Prostate gland (tissue), 2 donors: ENCODE measurements at regions not wholly inside any gene's neighbourhood (a gene's known extent, or its start where the extent isn't known, plus 50 kb on each side); places are given as distances from the start of the nearest gene placed in this dataset.

Experiments used
- DNase-seq: peaks from one replicate; pipeline ENCODE4 v3.0.0-alpha.2; 2019; ENCODE audit warnings: low spot score
- H3K27ac ChIP-seq, 2 donors: fragments of 200-600 bp; sonication (generic); 2 replicates each; pipeline ENCODE4 v1.5.1; 2017 to 2019
- H3K27me3 ChIP-seq: fragments of 200-600 bp; sonication (generic); replicated peaks from 2 replicates; pipeline ENCODE4 v1.5.1; 2019; ENCODE audit not compliant: insufficient read depth
- H3K36me3 ChIP-seq, 2 donors: fragments of 200-600 bp; sonication (generic); 1 replicate in 1 of 2; 2 replicates in 1 of 2; pipeline versions ENCODE4 v1.5.1 to v1.8.1; 2017 to 2019
- H3K4me1 ChIP-seq: fragments of 200-600 bp; sonication (generic); replicated peaks from 2 replicates; pipeline ENCODE4 v1.5.1; 2019
- H3K4me3 ChIP-seq, 2 donors: fragments of 200-600 bp; sonication (generic); 2 replicates each; pipeline ENCODE4 v1.5.1; 2017 to 2019
- H3K9me3 ChIP-seq: fragments of 200-600 bp; sonication (generic); 2 replicates; pipeline ENCODE4 v1.5.1; 2017
- POLR2A ChIP-seq: fragments of 450-650 bp; IDR thresholded peaks from one replicate; pipeline ENCODE4 v1.6.1; 2016; ENCODE audit warnings: antibody characterized with exemption, mild to moderate bottlenecking
- POLR2AphosphoS5 ChIP-seq: sonication (generic); formaldehyde crosslinking; IDR thresholded peaks from one replicate; pipeline ENCODE4 v1.6.1; 2017; ENCODE audit warnings: antibody characterized with exemption
- WGBS: methylation state at CpG from one replicate; pipeline ENCODE4 v1.1.5; 2018; 5-methylcytosine and 5-hydroxymethylcytosine counted together
- intact Hi-C: fragments of 100-400 bp; cut with DNase I; formaldehyde crosslinking; loops from one replicate; pipeline ENCODE4 v1.14.2; 2022
- TF ChIP-seq, protein P1 (sequence below), 4 experiments: fragments of 200-600 bp in 2 of 4; fragments of 450-650 bp in 2 of 4; sonication (generic) in 2 of 4; IDR thresholded peaks; 1 replicate in 3 of 4; 2 replicates in 1 of 4; pipeline ENCODE4 v1.5.1; 2016 to 2019; ENCODE audit warnings: antibody characterized with exemption in 4 of 4, mild to moderate bottlenecking in 2 of 4, moderate library complexity in 2 of 4

DNA sequence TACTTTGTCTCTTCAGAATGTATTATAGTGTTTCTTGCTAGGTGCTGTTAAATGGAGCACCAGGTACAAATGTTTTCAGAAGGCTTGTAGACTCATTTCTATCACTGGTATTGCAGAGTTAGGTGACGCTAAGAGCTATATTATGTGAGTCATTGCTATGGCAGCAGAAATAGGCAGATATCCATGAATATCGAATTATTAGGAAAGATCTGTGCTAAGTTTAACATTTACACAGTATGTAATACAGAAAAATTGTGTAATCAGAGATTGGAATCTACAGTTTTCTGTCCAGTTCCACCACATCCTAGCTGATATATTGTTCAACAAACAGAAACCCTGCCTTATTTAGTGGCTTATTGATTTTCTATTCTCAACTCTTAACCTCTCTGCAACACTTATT, 1025.5 kb downstream of the STIM2 start:
- H3K4me3 ChIP-seq, result no peak overlapping the region
- H3K27ac ChIP-seq, result no peak overlapping the region
- H3K27me3 ChIP-seq, result no peaks in the 10 kb centered on the region
- intact Hi-C loops, result no loop called here
- no peaks in the 10 kb centered on the region for H3K9me3 ChIP-seq
- H3K36me3 ChIP-seq, result no peaks in the 10 kb centered on the region
- no peaks in the 10 kb centered on the region for H3K4me1 ChIP-seq
- no peak for DNase-seq
- 79% methylated on average over 2 of the region's 2 CpGs for WGBS
- TF ChIP-seq, protein P1, sequence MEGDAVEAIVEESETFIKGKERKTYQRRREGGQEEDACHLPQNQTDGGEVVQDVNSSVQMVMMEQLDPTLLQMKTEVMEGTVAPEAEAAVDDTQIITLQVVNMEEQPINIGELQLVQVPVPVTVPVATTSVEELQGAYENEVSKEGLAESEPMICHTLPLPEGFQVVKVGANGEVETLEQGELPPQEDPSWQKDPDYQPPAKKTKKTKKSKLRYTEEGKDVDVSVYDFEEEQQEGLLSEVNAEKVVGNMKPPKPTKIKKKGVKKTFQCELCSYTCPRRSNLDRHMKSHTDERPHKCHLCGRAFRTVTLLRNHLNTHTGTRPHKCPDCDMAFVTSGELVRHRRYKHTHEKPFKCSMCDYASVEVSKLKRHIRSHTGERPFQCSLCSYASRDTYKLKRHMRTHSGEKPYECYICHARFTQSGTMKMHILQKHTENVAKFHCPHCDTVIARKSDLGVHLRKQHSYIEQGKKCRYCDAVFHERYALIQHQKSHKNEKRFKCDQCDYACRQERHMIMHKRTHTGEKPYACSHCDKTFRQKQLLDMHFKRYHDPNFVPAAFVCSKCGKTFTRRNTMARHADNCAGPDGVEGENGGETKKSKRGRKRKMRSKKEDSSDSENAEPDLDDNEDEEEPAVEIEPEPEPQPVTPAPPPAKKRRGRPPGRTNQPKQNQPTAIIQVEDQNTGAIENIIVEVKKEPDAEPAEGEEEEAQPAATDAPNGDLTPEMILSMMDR (IDR thresholded peaks at IDR 0.05), result no peak
- TF ChIP-seq POLR2AphosphoS5 (no peak), POLR2A (no peak)

DNA sequence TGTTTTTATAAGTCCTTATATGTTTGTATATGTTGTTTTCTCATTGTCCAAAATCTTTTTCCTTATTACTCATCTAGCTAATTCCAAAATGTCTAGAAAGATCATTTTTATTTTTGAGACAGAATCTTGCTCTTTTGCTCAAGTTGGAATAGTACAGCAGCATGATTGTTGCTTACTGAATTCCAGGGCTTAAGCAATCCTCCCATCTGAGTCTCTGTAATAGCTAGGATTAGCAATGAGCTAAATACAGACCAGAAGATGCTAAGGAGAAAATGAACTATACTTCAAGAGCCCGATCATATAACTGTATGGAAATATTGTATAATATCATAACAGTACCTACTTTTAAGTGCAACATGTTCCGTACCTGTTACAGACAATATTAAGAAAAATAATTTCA, 1027.0 kb downstream of the STIM2 start:
- TF ChIP-seq POLR2AphosphoS5 (no peak), POLR2A (no peak)
- TF ChIP-seq, protein P1 (IDR thresholded peaks at IDR 0.05), result no peak
- Histone ChIP-seq H3K27ac (no peak overlapping the region), H3K9me3 (no peaks in the 10 kb centered on the region), H3K4me1 (no peaks in the 10 kb centered on the region), H3K36me3 (no peaks in the 10 kb centered on the region), H3K27me3 (no peaks in the 10 kb centered on the region), H3K4me3 (no peak overlapping the region)
- DNase-seq, result no peak
- 95% methylated on average over 2 of the region's 2 CpGs for WGBS
- intact Hi-C loops, result no loop called here

DNA sequence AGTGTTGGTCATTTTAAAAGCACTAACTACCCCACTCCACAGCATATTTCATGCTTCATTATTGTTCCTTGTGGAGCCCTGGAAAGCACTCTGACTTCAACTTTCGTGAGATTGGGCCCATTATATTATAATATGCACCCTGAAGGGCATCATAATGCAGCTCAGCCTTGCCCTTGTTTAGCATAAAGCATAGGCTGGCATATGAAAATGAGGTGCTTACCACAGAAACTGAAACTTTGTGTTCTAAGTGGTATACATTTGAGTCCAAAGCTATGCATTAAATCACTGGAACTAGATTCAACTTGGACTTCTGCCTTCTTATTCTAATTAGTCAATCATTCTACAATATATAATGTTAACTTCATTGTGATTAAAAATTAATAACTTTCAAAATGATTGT, 1027.9 kb downstream of the STIM2 start:
- intact Hi-C loops, result no loop called here
- Histone ChIP-seq H3K4me1 (no peaks in the 10 kb centered on the region), H3K27me3 (no peaks in the 10 kb centered on the region), H3K4me3 (no peak overlapping the region), H3K27ac (no peak overlapping the region), H3K9me3 (no peaks in the 10 kb centered on the region), H3K36me3 (no peaks in the 10 kb centered on the region)
- TF ChIP-seq, protein P1 (IDR thresholded peaks at IDR 0.05), result no peak
- TF ChIP-seq POLR2AphosphoS5 (no peak), POLR2A (no peak)
- WGBS, result 52% methylated on average over 1 of the region's 1 CpG
- no peak for DNase-seq

DNA sequence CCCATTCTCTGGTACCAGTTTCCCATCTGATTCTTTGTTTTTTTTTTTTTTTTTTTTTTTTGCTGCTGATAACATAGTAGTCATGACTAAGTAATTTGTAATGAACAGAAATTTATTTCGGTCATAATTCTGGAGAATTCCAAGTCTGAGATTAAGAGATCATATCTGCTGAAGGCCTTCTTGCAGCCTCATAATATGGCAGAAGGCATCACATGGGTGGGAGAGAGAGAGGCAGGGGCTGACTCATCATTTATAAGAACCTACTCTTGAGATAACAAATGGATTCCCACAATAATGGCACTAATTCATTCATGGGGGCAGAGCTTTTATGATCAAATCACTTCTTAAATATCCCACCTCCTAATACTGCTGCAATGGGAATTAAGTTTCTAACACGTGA, 1034.3 kb downstream of the STIM2 start:
- WGBS, result 89% methylated on average over 2 of the region's 2 CpGs
- no peak for DNase-seq
- no peaks in the 10 kb centered on the region for H3K27me3 ChIP-seq
- intact Hi-C loops, result no loop called here
- H3K9me3 ChIP-seq, result no peaks in the 10 kb centered on the region
- no peak overlapping the region for H3K27ac ChIP-seq
- no peak overlapping the region for H3K4me3 ChIP-seq
- H3K36me3 ChIP-seq, result no peaks in the 10 kb centered on the region
- H3K4me1 ChIP-seq, result no peaks in the 10 kb centered on the region
- TF ChIP-seq, protein P1 (IDR thresholded peaks at IDR 0.05), result no peak
- TF ChIP-seq POLR2AphosphoS5, result no peak
- no peak for TF ChIP-seq POLR2A

DNA sequence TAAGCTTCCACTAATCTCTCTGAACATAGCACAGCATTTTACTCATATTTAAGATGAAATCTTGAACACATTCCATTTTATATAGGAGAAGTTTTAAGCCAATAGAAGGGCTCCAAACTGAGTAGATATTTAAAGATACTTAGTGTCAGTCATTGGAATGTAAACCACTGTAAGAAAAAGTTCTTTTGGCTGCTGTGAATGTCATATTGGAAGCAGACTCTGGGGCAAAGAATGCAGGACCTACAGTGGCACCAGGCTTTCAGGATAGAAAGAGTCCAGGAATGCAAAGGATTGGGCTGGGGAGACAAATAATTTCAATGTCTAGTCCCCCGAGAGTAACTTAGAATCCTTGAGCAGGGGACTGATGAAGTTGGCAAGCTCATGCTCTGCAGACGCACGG, 1047.7 kb downstream of the STIM2 start:
- no peak overlapping the region for H3K4me3 ChIP-seq
- H3K36me3 ChIP-seq, result no peaks in the 10 kb centered on the region
- H3K9me3 ChIP-seq, result no peaks in the 10 kb centered on the region
- H3K27me3 ChIP-seq, result no peaks in the 10 kb centered on the region
- TF ChIP-seq, protein P1 (IDR thresholded peaks at IDR 0.05), result no peak
- TF ChIP-seq POLR2AphosphoS5 (no peak), POLR2A (no peak)
- WGBS, result 80% methylated on average over 3 of the region's 3 CpGs
- intact Hi-C loops, result no loop called here
- DNase-seq, result no peak
- no peaks in the 10 kb centered on the region for H3K4me1 ChIP-seq
- no peak overlapping the region for H3K27ac ChIP-seq
